ENCODE measurements at regions not wholly inside any gene's neighbourhood (a gene's known extent, or its start where the extent isn't known, plus 50 kb on each side); places are given as distances from the start of the nearest gene placed in this dataset.

DNA sequence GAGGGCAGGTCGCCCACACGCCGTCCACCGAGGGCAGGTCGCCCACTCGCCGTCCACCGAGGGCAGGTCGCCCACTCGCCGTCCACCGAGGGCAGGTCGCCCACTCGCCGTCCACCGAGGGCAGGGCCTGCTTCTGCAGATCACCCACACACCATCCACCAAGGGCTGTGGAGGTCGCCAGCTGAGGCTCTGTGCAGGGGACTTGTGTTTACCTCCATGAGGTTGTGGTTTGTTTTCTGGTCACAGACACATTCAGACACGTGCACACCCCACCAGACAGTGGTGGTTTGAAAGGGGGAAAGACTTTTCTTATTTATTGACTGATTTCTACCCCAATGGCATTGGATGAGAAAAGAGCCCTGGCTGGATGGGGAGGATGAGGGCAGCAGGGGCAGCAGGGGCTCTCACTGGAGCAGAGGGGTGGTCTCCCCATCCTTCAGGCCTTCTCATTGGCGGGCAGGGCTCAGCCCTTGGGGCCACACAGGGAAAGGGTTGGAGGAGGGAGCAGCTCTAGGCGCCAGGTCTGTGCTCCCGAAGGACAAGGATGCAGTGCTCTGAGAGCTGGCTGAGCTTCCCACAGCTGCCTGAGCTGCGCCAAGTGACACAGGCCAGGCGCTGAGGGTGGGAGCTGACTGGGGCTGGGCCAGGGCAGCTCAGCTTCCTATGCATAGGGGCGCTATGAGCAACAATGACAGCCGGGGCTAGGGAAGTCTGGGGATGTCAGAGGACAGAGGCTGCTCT, 252.6 kb upstream of the B3GAT1 start:
- no peak for TF ChIP-seq POLR2A (IDR thresholded peaks at IDR 0.05)
- TF ChIP-seq, protein P1, sequence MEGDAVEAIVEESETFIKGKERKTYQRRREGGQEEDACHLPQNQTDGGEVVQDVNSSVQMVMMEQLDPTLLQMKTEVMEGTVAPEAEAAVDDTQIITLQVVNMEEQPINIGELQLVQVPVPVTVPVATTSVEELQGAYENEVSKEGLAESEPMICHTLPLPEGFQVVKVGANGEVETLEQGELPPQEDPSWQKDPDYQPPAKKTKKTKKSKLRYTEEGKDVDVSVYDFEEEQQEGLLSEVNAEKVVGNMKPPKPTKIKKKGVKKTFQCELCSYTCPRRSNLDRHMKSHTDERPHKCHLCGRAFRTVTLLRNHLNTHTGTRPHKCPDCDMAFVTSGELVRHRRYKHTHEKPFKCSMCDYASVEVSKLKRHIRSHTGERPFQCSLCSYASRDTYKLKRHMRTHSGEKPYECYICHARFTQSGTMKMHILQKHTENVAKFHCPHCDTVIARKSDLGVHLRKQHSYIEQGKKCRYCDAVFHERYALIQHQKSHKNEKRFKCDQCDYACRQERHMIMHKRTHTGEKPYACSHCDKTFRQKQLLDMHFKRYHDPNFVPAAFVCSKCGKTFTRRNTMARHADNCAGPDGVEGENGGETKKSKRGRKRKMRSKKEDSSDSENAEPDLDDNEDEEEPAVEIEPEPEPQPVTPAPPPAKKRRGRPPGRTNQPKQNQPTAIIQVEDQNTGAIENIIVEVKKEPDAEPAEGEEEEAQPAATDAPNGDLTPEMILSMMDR (IDR thresholded peaks at IDR 0.05): no peak
- no peak for TF ChIP-seq POLR2AphosphoS5 (IDR thresholded peaks at IDR 0.05)
